GM12878 (cell line): ENCODE measurements at regions not wholly inside any gene's neighbourhood (a gene's known extent, or its start where the extent isn't known, plus 50 kb on each side); places are given as distances from the start of the nearest gene placed in this dataset.

ENCODE experiments used
- ATAC-seq: fragments of 200-7000 bp; cut with Tn5 transposase; 3 replicates; pipeline ENCODE4 v1.9.1; 2020; ENCODE audit warnings: mild to moderate bottlenecking, moderate library complexity
- BruUV-seq: library from RNA; stranded (reverse); fragments of 400-500 nt; replicated peaks from 2 replicates; lab custom pipeline; 2021; lab: Mats Ljungman, UMichigan
- CTCF ChIA-PET: fragments of 300-600 bp; sonication (Branson Sonifier 250); formaldehyde crosslinking; extraction: SDS; loops from one replicate; lab custom pipeline; 2021; ENCODE audit warnings: inconsistent platforms; lab: Yijun Ruan, JAX
- POLR2A ChIA-PET: fragments of 350-600 bp; formaldehyde crosslinking; extraction: SDS; loops from one replicate; lab custom pipeline; 2021; ENCODE audit warnings: inconsistent platforms; lab: Charles Lee
- RAD21 ChIA-PET: fragments of 300-600 bp; sonication (Branson Sonifier 250); formaldehyde crosslinking; loops from one replicate; lab custom pipeline; 2023; ENCODE audit warnings: antibody characterized with exemption; ENCODE audit not compliant: unreplicated experiment; lab: Charles Lee
- SMC1A ChIA-PET: fragments of 300-600 bp; sonication (Branson Sonifier 250); formaldehyde crosslinking; loops from one replicate; lab custom pipeline; 2023; ENCODE audit not compliant: unreplicated experiment, uncharacterized antibody; lab: Charles Lee
- DNase-seq: peaks from one replicate; pipeline ENCODE4 v3.0.0-alpha.2; 2011; ENCODE audit warnings: low read depth, low spot score
- FAIRE-seq: peaks from 3 replicates; lab custom pipeline; 2011; peaks lifted over from hg19 to GRCh38; lab: Jason Lieb, UNC
- H2AFZ ChIP-seq: 2 replicates; pipeline ENCODE4 v1.6.0; 2011; ENCODE audit warnings: low read depth, low read length, control low read depth; ENCODE audit not compliant: control insufficient read depth
- H3K27ac ChIP-seq: 2 replicates; pipeline ENCODE4 v1.5.1; 2011; ENCODE audit warnings: control low read depth; ENCODE audit not compliant: control insufficient read depth, insufficient read depth
- H3K27me3 ChIP-seq, 2 experiments: replicated peaks in 1 of 2; 2 replicates each; pipeline versions ENCODE4 v1.6.0 to v1.6.1; 2011; ENCODE audit warnings: low read length in 1 of 2; ENCODE audit not compliant: control insufficient read depth in 2 of 2, insufficient read depth in 2 of 2
- H3K36me3 ChIP-seq, 2 experiments: 2 replicates each; pipeline ENCODE4 v1.5.1; 2011; ENCODE audit warnings: low read length in 1 of 2; ENCODE audit not compliant: control insufficient read depth in 2 of 2, insufficient read depth in 2 of 2
- H3K4me1 ChIP-seq: 2 replicates; pipeline ENCODE4 v1.6.1; 2011; ENCODE audit warnings: mild to moderate bottlenecking, low read length, moderate library complexity, mixed read lengths; ENCODE audit not compliant: control insufficient read depth, insufficient read depth
- H3K4me2 ChIP-seq: 2 replicates; pipeline ENCODE4 v1.6.0; 2011; ENCODE audit warnings: control low read depth; ENCODE audit not compliant: control insufficient read depth, insufficient read depth
- H3K4me3 ChIP-seq: fragments of 200-600 bp; sonication (generic); 2 replicates; pipeline ENCODE4 v1.5.1; 2016
- H3K79me2 ChIP-seq: 2 replicates; pipeline ENCODE4 v1.6.0; 2011; ENCODE audit warnings: low read length; ENCODE audit not compliant: control insufficient read depth, insufficient read depth
- H3K9ac ChIP-seq: 2 replicates; pipeline ENCODE4 v1.8.0; 2011; ENCODE audit warnings: low read length, control low read depth, mixed read lengths; ENCODE audit not compliant: control insufficient read depth, insufficient read depth
- H3K9me3 ChIP-seq: replicated peaks from 3 replicates; pipeline ENCODE4 v1.5.1; 2011; ENCODE audit warnings: mild to moderate bottlenecking, low read length; ENCODE audit not compliant: control insufficient read depth, insufficient read depth
- H4K20me1 ChIP-seq: 2 replicates; pipeline ENCODE4 v1.6.0; 2011; ENCODE audit not compliant: control insufficient read depth, insufficient read depth
- MXI1 ChIP-seq: fragments of 150-350 bp; IDR thresholded peaks from 2 replicates; pipeline ENCODE4 v1.6.1; 2011; ENCODE audit warnings: low read depth, mild to moderate bottlenecking, inconsistent platforms, low read length, improper control_type of control experiment
- ZBTB11 ChIP-seq: fragments of 450-650 bp; formaldehyde crosslinking; IDR thresholded peaks from 2 replicates; pipeline ENCODE4 v1.5.0; 2022; ENCODE audit warnings: mild to moderate bottlenecking, missing genetic modification characterization
- WGBS: methylation state at CpG from one replicate; pipeline ENCODE4 v1.1.6; 2016; ENCODE audit warnings: low lambda C conversion rate; ENCODE audit not compliant: insufficient replicate concordance, insufficient coverage; ENCODE audit errors: missing lambda C conversion rate; 5-methylcytosine and 5-hydroxymethylcytosine counted together
- in situ Hi-C: fragments of 300-500 bp; cut with MboI; formaldehyde crosslinking; loops from 9 replicates; pipeline ENCODE4 v1.14.3; 2018; ENCODE audit warnings: mixed read lengths
- intact Hi-C: fragments of 100-400 bp; cut with micrococcal nuclease; formaldehyde crosslinking; loops from one replicate; pipeline ENCODE4 v1.14.2; 2022; ENCODE audit not compliant: unreplicated experiment

- H3K4me1 ChIP-seq: no peaks in the 10 kb centered on the region
- in situ Hi-C loops: no loop called here
- H3K36me3 ChIP-seq: no peaks in the 10 kb centered on the region
- H3K4me3 ChIP-seq: no peak overlapping the region
- RAD21 ChIA-PET: no interaction called here
- no peak for ATAC-seq
- no peak overlapping the region for H3K4me2 ChIP-seq
- no TSS peak for BruUV-seq
- no peak overlapping the region for H3K27ac ChIP-seq
- 33% methylated on average over 6 of the region's 6 CpGs for WGBS
- CTCF ChIA-PET: interaction anchor here (0.6 kb wide), 1 partner anchor 105 kb away, joined by 4 read pairs; no protein-coding TSS in a partner anchor
- no peaks in the 10 kb centered on the region for H3K9me3 ChIP-seq
- TF ChIP-seq MXI1 (no peak), ZBTB11 (CRISPR knock-in tag) (no peak)
- TF ChIP-seq, all 136 proteins: peak for 0
- DNase-seq: no peak
- no peak for FAIRE-seq
- intact Hi-C loops: no loop called here
- SMC1A ChIA-PET: no interaction called here
- Histone ChIP-seq H3K27me3 (no peaks in the 10 kb centered on the region), H4K20me1 (no peaks in the 10 kb centered on the region), H3K79me2 (no peaks in the 10 kb centered on the region), H2AFZ (no peak overlapping the region), H3K9ac (no peak overlapping the region)
- POLR2A ChIA-PET: no interaction called here
These were observed 702.7 kb downstream of the MAFB start for GRCh38 chr20:39986173-39986904.
